ENCODE measurements at regions not wholly inside any gene's neighbourhood (a gene's known extent, or its start where the extent isn't known, plus 50 kb on each side); places are given as distances from the start of the nearest gene placed in this dataset.
"Not testable (repeated sequence)": the region's sequence is repeated elsewhere in the genome, so short reads cannot be mapped to it uniquely, and the experiment has no call there.

DNA sequence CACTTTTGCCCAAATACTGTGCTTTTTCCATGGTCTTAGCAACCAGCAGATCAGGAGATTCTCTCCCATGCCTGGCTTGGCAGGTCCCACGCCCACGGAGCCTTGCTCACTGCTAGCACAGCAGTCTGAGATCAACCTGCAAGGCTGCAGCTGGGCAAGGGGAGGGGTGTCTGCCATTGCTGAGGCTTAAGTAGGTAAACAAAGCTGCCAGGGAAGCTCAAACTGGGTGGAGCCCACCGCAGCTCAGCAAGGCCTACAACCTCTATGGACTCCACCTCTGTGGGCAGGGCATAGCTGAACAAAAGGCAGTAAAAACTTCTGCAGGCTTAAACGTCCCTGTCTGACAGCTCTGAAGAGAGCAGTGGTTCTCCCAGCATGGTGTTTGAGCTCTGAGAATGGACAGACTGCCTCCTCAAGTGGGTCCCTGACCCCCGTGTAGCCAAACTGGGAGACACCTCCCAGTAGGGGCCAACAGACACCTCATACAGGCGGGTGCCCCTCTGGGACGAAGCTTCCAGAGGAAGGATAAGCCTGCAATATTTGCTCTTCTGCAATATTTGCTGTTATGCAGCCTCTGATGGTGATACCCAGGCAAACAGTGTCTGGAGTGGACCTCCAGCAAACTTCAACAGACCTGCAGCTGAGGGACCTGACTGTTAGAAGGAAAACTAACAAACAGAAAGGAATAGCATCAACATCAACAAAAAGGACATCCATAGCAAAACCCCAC is 132.8 kb upstream of the STARD13 start:
- not testable (repeated sequence) for H3K4me3 ChIP-seq (ENCODE audit: insufficient read depth, low read depth, low read length); H3K27me3 ChIP-seq (ENCODE audit: control insufficient read depth, insufficient read depth, low read length); DNase-seq; H3K36me3 ChIP-seq (replicated peaks; ENCODE audit: control insufficient read depth, insufficient read depth, low read length)

DNA sequence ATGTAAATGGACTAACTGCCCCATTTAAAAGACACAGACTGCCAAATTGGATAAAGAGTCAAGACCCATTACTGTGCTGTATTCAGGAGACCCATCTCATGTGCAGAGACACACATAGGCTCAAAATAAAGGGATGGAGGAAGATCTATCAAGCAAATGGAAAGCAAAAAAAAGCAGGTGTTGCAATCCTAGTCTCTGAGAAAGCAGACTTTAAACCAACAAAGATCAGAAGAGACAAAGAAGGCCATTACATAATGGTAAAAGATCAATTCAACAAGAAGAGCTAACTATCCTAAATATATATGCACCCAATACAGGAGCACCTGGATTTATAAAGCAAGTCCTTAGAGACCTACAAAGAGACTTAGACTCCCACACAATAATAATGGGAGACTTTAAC is 134.6 kb upstream of the STARD13 start:
- DNase-seq; H3K4me3 ChIP-seq (ENCODE audit: insufficient read depth, low read depth, low read length); H3K36me3 ChIP-seq (replicated peaks; ENCODE audit: control insufficient read depth, insufficient read depth, low read length); H3K27me3 ChIP-seq (ENCODE audit: control insufficient read depth, insufficient read depth, low read length): not testable (repeated sequence)

- DNase-seq = no peak
- Histone ChIP-seq H3K4me3 (ENCODE audit: insufficient read depth, low read depth, low read length) (no peak overlapping the region), H3K27me3 (ENCODE audit: control insufficient read depth, insufficient read depth, low read length) (no peaks in the 10 kb centered on the region), H3K36me3 (replicated peaks; ENCODE audit: control insufficient read depth, insufficient read depth, low read length) (no peaks in the 10 kb centered on the region)
These were observed 140.6 kb upstream of the STARD13 start for GRCh38 chr13:33426131-33426530.

DNA sequence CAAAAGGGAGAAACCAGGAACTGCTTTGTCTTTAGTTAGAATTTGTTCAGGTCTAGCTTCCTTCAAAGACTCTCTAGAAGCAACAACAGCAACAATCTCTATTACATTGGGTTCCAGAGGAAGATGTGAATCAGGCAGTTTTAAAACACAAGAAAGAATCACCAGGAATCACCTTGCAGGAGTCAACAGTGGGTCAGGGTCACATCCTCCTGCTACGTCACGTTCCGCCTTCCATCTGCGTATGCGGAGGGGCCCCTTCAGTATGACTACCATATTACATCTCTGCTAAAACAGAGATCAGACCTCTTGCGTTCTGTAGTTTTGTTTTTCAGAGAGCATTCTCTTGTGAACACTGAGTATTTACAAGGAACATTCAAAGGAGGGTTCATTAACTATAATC is 147.8 kb upstream of the STARD13 start:
- no peaks in the 10 kb centered on the region for H3K27me3 ChIP-seq (ENCODE audit: control insufficient read depth, insufficient read depth, low read length)
- no peaks in the 10 kb centered on the region for H3K36me3 ChIP-seq (replicated peaks; ENCODE audit: control insufficient read depth, insufficient read depth, low read length)
- no peak overlapping the region for H3K4me3 ChIP-seq (ENCODE audit: insufficient read depth, low read depth, low read length)
- no peak for DNase-seq

- no peak for DNase-seq
- no peaks in the 10 kb centered on the region for H3K36me3 ChIP-seq (replicated peaks; ENCODE audit: control insufficient read depth, insufficient read depth, low read length)
- no peaks in the 10 kb centered on the region for H3K27me3 ChIP-seq (ENCODE audit: control insufficient read depth, insufficient read depth, low read length)
- H3K4me3 ChIP-seq (ENCODE audit: insufficient read depth, low read depth, low read length) = no peak overlapping the region
These were observed 149.1 kb upstream of the STARD13 start for GRCh38 chr13:33434676-33435075.

DNA sequence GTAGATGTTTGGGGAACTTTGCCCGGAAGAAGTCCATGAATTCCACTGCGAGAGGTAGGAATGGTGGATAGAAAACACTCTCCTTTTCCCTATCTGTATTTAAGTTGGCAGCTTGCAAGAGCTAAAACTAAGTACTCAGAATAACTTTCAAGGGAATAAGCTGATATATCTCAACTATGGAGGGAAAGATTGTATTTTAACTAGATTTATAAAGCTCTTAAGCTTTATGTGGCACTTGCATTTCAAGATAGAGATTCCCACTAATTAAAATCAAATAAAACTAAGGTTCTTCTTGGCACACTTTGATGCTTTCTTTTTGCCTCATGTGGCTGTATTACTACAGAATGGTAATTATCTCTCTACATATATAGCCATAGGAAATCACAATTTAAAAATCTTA is 149.7 kb upstream of the STARD13 start:
- Histone ChIP-seq H3K27me3 (ENCODE audit: control insufficient read depth, insufficient read depth, low read length) (no peaks in the 10 kb centered on the region), H3K36me3 (replicated peaks; ENCODE audit: control insufficient read depth, insufficient read depth, low read length) (no peaks in the 10 kb centered on the region), H3K4me3 (ENCODE audit: insufficient read depth, low read depth, low read length) (no peak overlapping the region)
- DNase-seq = no peak

GRCh38 chr13:33438918-33439317 is 153.4 kb upstream of the STARD13 start:
- Histone ChIP-seq H3K27me3 (ENCODE audit: control insufficient read depth, insufficient read depth, low read length) (no peaks in the 10 kb centered on the region), H3K36me3 (replicated peaks; ENCODE audit: control insufficient read depth, insufficient read depth, low read length) (no peaks in the 10 kb centered on the region), H3K4me3 (ENCODE audit: insufficient read depth, low read depth, low read length) (no peak overlapping the region)
- DNase-seq = no peak

DNA sequence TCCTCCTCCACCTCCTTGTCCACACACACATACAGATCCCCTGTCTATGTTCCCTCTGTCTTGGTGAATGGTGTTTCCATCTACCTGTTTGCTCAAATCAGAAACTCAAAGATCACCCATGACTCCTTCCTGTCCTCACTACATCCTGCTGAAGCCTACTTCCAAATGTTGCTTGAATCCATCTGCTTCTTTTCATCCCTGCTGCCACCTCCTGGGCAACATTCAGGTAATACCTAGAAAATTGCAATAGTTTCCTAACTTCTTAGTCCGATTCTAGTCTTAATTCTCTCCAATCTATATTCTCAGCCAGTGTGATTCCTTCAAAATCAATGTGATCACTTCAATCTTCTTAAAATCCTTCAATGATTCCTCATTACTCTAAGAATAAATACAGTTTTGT is 155.5 kb upstream of the STARD13 start:
- H3K36me3 ChIP-seq (replicated peaks; ENCODE audit: control insufficient read depth, insufficient read depth, low read length) = no peaks in the 10 kb centered on the region
- DNase-seq = peak; percentile 23
- no peak overlapping the region for H3K4me3 ChIP-seq (ENCODE audit: insufficient read depth, low read depth, low read length)
- no peaks in the 10 kb centered on the region for H3K27me3 ChIP-seq (ENCODE audit: control insufficient read depth, insufficient read depth, low read length)

DNA sequence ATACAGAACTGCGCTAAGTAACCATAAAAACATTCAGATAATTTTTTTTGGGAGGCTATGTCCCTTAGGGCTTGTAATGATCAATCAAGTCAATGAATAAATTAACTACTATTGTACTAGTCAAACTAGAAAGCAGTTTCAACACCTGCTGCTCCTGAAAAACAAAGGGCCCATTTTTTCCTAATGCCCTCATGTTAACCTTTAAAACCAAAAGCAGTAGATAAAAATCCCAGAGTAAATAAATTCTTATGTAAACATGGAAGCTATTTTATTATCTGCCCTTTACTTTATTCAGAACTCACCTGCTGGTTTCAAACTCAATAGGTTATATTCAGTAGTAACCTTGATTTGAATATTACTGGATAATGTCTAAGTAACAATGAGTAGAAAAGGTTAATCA is 159.5 kb upstream of the STARD13 start:
- no peaks in the 10 kb centered on the region for H3K27me3 ChIP-seq (ENCODE audit: control insufficient read depth, insufficient read depth, low read length)
- no peak for DNase-seq
- no peak overlapping the region for H3K4me3 ChIP-seq (ENCODE audit: insufficient read depth, low read depth, low read length)
- no peaks in the 10 kb centered on the region for H3K36me3 ChIP-seq (replicated peaks; ENCODE audit: control insufficient read depth, insufficient read depth, low read length)

DNA sequence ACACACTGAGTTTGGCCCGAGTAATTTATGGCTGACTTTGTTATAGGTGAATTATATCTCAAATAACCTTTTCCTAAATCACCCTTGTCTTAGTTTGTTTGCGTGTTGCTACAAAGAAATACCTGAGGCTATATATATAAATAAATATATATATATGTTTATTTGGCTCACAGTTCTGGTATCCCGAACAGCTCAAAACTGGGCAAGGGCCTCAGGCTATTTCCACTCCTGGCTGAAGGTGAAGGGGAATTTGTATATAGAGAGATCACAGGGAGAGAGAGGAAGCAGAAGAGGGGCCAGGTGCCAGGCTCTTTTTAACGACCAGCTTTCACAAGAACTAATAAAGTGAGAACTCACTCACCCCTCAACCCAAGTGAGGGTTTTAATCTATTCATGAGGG is 159.9 kb upstream of the STARD13 start:
- DNase-seq = no peak
- no peaks in the 10 kb centered on the region for H3K27me3 ChIP-seq (ENCODE audit: control insufficient read depth, insufficient read depth, low read length)
- no peak overlapping the region for H3K4me3 ChIP-seq (ENCODE audit: insufficient read depth, low read depth, low read length)
- no peaks in the 10 kb centered on the region for H3K36me3 ChIP-seq (replicated peaks; ENCODE audit: control insufficient read depth, insufficient read depth, low read length)

DNA sequence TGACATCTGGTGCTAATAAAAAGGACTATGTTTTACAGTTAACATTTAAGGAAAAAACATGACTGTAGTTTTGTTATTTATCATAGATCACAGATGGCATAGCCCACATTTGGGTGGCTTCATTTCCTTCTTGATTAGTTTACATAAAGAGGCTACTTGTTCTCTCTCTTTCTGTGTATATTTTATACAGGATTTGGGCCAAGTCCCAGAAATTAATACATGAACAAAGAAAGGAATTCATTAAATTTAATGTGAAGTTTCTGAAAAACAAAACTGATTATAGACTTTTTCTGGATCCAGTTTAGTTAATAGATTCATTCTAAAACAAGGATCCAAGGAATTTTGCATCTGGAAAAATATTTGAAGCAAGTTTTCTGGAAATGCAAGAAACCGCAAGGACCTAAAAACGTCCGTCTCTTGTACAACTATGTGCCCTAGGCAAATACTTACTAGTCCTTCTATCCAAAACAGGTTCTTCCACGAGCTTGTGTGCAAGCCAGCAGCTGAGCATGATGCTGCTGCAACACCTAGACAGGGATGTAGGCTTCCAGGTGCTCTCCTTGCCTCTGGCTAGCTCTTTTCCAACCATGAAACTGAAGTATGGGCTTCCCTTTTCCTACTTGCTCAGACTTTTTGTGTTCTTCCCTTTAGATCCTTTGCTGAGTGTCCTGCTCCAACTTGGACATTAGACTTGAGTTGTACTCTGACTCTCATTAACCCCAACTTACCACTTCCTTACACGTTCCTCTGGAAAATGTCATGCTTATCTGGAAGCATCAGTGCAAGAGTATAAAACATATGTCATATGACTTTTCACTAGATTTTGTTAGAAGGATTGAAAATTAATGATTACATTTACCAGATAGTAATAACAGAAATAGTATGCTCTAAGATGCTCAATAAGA is 161.5 kb upstream of the STARD13 start:
- no peak overlapping the region for H3K4me3 ChIP-seq (ENCODE audit: insufficient read depth, low read depth, low read length)
- no peaks in the 10 kb centered on the region for H3K27me3 ChIP-seq (ENCODE audit: control insufficient read depth, insufficient read depth, low read length)
- DNase-seq = no peak
- H3K36me3 ChIP-seq (replicated peaks; ENCODE audit: control insufficient read depth, insufficient read depth, low read length) = no peaks in the 10 kb centered on the region

DNA sequence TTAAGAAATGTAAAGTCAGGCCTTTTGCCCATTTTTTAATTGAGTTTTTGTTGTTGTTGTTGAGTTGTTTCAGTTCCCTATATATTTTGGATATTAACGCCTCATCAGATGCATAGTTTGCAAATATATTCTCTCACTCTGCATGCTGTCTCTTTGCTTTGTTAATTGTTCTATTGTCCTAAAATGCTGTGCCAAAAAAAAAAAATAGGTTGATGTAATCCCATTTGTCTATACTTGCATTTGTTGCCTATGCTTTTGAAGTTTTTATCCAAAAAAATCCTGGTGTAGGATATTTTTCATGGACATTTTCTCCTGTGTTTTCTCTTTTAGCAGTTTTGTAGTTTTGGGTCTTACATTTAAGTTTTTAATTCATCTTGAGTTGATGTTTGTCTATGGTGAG is 163.3 kb upstream of the STARD13 start:
- no peaks in the 10 kb centered on the region for H3K36me3 ChIP-seq (replicated peaks; ENCODE audit: control insufficient read depth, insufficient read depth, low read length)
- no peak overlapping the region for H3K4me3 ChIP-seq (ENCODE audit: insufficient read depth, low read depth, low read length)
- H3K27me3 ChIP-seq (ENCODE audit: control insufficient read depth, insufficient read depth, low read length) = no peaks in the 10 kb centered on the region
- no peak for DNase-seq

DNA sequence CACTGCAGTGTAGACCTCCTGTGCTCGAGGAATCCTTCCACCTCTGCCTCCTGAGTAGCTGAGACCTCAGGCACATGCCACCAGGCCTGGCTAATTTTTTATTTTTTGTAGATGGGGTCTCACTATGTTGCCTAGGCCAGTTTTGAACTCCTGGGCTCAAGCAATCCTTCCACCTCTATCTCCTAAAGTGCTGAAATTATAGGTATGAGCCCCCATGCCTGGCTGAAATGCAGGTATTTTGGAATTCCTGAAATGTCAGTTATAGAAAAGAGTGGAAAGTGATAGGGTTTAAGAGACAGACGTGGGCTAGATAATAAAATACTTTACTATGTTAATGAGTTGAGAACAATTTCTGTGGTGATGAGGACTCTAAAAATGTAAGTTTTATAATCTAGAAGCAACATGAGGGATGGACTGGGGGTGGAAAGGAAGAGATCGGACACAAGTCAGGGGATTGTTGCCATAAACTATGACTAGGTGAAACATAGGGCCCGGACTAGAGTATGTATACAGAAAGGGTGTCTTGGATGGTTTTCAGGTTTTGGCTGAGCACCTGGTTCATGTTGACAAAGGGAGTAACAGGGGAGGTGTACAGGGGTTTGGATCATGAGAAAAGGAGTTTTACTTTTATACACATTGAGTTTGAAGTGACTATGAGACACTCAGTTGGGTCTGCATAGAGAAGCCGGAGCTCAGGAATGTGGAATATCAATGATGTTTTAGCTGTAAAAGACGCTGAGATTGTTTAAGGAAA is 165.6 kb upstream of the STARD13 start:
- no peak overlapping the region for H3K4me3 ChIP-seq (ENCODE audit: insufficient read depth, low read depth, low read length)

GRCh38 chr13:33452873-33453517 is 167.4 kb upstream of the STARD13 start:
- H3K27me3 ChIP-seq (ENCODE audit: control insufficient read depth, insufficient read depth, low read length) = no peaks in the 10 kb centered on the region
- no peak for DNase-seq
- no peak overlapping the region for H3K4me3 ChIP-seq (ENCODE audit: insufficient read depth, low read depth, low read length)
- no peaks in the 10 kb centered on the region for H3K36me3 ChIP-seq (replicated peaks; ENCODE audit: control insufficient read depth, insufficient read depth, low read length)

More for the DNA sequence above, 165.6 kb upstream of the STARD13 start:
- Histone ChIP-seq H3K27me3 (ENCODE audit: control insufficient read depth, insufficient read depth, low read length) (no peaks in the 10 kb centered on the region), H3K36me3 (replicated peaks; ENCODE audit: control insufficient read depth, insufficient read depth, low read length) (no peaks in the 10 kb centered on the region)
- DNase-seq = no peak

All from H7 (cell line).